Aorta (tissue), 5 donors: ENCODE measurements at regions not wholly inside any gene's neighbourhood (a gene's known extent, or its start where the extent isn't known, plus 50 kb on each side); places are given as distances from the start of the nearest gene placed in this dataset.
"Not testable (repeated sequence)": the region's sequence is repeated elsewhere in the genome, so short reads cannot be mapped to it uniquely, and the experiment has no call there.

Experiments used
- ATAC-seq: fragments of 200-7000 bp; cut with Tn5 transposase; one replicate; pipeline ENCODE4 v1.9.1; 2022; ENCODE audit warnings: moderate library complexity; ENCODE audit not compliant: low FRiP score
- DNase-seq, 2 donors: peaks; one replicate each; pipeline ENCODE4 v3.0.0-alpha.2; 2020
- H3K27ac ChIP-seq, 2 donors: one replicate each; pipeline ENCODE4 v1.5.1; 2013; ENCODE audit warnings: low read length in 2 of 2, mild to moderate bottlenecking in 2 of 2, moderate library complexity in 2 of 2, control low read depth in 1 of 2, inconsistent platforms in 1 of 2, low read depth in 1 of 2
- H3K27me3 ChIP-seq, 2 donors: one replicate each; pipeline ENCODE4 v1.6.1; 2013; ENCODE audit warnings: control low read depth in 1 of 2, low read length in 1 of 2, mild to moderate bottlenecking in 1 of 2, moderate library complexity in 1 of 2; ENCODE audit not compliant: insufficient read depth in 2 of 2, control insufficient read depth in 1 of 2
- H3K36me3 ChIP-seq, 2 donors: one replicate each; pipeline ENCODE4 v1.6.1; 2013; ENCODE audit warnings: control low read depth in 1 of 2, low read length in 1 of 2, mild to moderate bottlenecking in 1 of 2; ENCODE audit not compliant: insufficient read depth in 2 of 2, control insufficient read depth in 1 of 2
- H3K4me1 ChIP-seq, 2 donors: one replicate each; pipeline ENCODE4 v1.6.1; 2013; ENCODE audit warnings: low read length in 2 of 2, control low read depth in 1 of 2, mild to moderate bottlenecking in 1 of 2, moderate library complexity in 1 of 2; ENCODE audit not compliant: insufficient read depth in 2 of 2, control insufficient read depth in 1 of 2
- H3K4me3 ChIP-seq, 2 donors: one replicate each; pipeline ENCODE4 v1.5.1; 2013; ENCODE audit warnings: low read length in 2 of 2, control low read depth in 1 of 2, mild to moderate bottlenecking in 1 of 2
- H3K9me3 ChIP-seq: one replicate; pipeline ENCODE4 v1.6.1; 2013; ENCODE audit warnings: mild to moderate bottlenecking, low read length; ENCODE audit not compliant: control insufficient read depth
- WGBS, 2 donors: extraction: QIAGEN DNeasy Blood & Tissue Kit; methylation state at CpG; one replicate each; pipeline ENCODE4 v1.1.7; 2013; 5-methylcytosine and 5-hydroxymethylcytosine counted together
- intact Hi-C, 2 donors: fragments of 100-400 bp; cut with DNase I; formaldehyde crosslinking; loops; one replicate each; pipeline versions ENCODE4 v1.14.2 to v1.15.0; 2022
- donor health status: healthy with polysubstance abuse.
- donor health status: Bipolar disorder and iron deficiency.
- donor health status: DM: no; HTN: no; CAD: no.
- donor health status: DM: no; HTN: no; CAD: no.
- donor health status: DM: yes; HTN: yes; CAD: no.

DNA sequence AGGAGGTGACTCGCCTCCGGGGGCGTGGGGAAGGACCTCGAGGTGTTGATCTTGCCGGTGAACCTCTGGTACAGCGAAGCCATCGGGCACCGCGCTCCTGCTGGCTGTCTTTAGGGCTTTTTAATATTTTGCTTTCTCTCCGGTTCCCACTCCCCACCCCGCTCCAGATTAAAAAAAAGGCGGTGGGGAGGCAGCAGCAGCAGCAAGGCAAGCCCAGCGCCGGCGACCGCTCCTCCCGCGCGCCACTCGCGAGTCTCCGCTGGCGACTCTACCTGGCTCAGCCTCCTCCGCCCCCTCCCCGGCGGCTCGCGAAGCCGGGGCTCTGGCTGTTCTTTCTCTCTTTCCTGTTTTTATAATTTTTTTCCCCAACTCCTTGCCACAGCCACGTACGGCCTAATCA is 174.0 kb downstream of the ATP6V0E2 start:
- H3K4me3 ChIP-seq, H3K27ac ChIP-seq, intact Hi-C loops, DNase-seq, H3K9me3 ChIP-seq, H3K36me3 ChIP-seq, H3K27me3 ChIP-seq, ATAC-seq, H3K4me1 ChIP-seq: not testable (repeated sequence)
- 1 to 2% methylated on average over 31 of the region's 31 CpGs for WGBS, 2 donors

DNA sequence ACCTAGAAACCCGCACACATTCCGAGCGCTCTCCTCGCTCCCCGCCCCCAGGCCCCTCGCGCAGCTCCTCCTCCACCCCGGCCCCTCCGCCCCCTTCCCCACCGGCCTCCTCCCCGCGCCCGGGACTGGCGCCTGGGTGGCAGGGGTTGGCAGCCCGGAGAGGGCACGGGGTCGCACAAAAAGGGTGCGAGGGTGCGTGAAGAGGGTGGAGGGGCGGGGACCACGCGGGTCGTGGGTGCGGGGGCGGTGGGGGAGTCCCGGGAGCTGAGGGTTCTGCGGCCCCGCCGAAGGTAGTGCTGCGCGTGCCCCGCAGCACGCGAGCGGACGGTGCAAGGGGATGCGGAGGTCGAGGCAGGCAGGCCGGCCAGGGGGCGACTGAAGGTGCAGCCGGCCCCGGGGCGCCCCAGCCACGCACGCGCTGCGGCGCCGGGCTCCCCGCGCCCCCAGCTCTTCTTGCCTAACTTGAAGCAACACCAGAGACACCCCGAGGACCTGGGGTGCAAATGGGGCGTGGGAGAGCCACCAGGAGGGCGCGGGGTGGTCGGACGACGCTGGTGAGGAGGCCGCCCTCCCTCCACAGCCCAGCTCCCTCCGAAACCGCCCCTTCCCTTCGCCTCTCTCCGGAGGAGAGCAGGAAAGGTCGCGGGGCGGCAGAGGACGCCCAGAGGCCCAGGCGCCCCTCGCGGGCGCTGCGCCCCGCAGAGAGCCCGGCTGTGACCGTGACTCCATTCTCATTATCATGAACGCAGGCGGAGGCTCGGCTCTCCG is 174.7 kb downstream of the ATP6V0E2 start:
- H3K27ac ChIP-seq, H3K4me3 ChIP-seq, intact Hi-C loops, DNase-seq, H3K27me3 ChIP-seq, H3K36me3 ChIP-seq, H3K9me3 ChIP-seq, H3K4me1 ChIP-seq: not testable (repeated sequence)
- 1 to 2% methylated on average over 37 to 79 of the region's 79 CpGs for WGBS, 2 donors
- peak; percentile 43 for ATAC-seq

DNA sequence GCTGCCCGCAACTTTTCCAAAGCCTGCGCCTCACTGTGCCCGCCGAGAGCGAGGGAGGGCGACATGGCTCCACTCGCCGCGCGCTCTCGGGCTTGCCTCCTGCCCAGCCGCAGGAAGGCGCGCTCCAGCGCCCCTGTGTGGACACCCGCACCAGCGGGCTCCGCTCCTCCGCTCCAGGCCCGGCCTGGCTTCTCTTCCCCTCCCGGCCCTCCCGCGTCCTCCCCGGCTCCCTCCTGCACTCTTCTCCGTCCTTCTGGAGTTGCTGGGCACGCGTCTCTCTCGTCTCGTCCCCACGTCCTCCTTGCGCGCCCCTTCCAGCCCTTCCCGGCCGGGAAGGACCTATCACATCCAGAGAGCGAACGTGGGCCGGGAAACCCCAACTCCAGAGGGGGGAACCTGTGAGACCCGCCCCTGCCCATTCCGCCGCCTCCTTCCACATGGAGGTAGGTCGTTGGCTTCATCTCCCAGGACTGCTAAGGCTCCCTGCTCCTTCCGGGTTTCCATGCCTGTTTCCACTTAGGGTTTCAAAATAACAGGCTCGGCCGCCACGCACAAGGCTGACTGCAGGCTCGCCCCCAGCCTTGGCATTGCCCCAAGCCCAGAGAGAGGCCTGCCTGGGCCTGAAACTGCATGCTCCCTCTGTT is 175.4 kb downstream of the ATP6V0E2 start:
- H3K4me1 ChIP-seq, H3K9me3 ChIP-seq, H3K27ac ChIP-seq, H3K36me3 ChIP-seq, H3K4me3 ChIP-seq, DNase-seq, intact Hi-C loops, H3K27me3 ChIP-seq: not testable (repeated sequence)
- ATAC-seq, result peak; percentile 54
- 2% methylated on average over 25 to 32 of the region's 46 CpGs for WGBS, 2 donors

DNA sequence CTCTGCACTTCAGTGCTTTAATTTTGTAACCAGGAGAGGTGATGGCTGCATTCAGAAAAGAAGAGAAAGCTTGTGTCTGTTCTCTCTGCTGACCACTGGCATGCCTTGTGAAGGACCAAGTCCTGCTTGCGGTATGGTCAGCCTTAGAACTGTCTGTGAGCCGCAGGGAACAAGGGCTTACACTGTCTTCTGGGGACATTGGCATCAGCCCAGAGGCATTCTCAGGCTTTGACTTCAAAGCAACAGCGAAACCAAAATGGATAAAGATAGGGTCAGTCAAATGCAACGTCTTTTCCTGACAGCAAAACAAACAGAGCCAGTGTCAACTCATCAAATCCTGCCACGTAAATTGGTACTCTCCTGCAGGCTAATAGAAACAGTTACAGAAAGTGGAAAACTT is 179.6 kb downstream of the ATP6V0E2 start:
- H3K27me3 ChIP-seq, H3K4me1 ChIP-seq, ATAC-seq, intact Hi-C loops, H3K9me3 ChIP-seq, H3K36me3 ChIP-seq, H3K4me3 ChIP-seq, H3K27ac ChIP-seq, DNase-seq: not testable (repeated sequence)
- 37 to 60% methylated on average over 5 of the region's 5 CpGs for WGBS, 2 donors

DNA sequence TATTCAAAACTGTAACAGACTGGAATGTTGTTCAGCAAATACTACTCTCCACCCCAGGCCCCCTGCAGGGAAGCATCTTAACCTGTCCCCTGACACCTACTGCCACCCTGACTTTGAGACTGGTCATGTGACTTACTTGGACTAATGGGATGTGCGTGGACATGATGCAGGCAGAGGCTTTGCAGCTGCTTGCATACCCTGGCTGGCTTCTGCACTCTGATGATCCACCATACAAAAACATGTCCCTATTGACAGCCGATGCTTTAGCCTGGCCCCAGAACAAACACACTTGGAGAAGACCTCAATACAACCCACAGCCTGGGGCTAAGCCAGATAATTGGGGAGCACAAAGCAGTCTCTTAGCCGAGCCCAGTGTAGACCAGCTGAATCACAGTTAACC is 180.5 kb downstream of the ATP6V0E2 start:
- H3K4me1 ChIP-seq, H3K36me3 ChIP-seq, intact Hi-C loops, ATAC-seq, H3K4me3 ChIP-seq, H3K27me3 ChIP-seq, DNase-seq, H3K27ac ChIP-seq, H3K9me3 ChIP-seq: not testable (repeated sequence)
- 70 to 72% methylated on average over 3 of the region's 3 CpGs for WGBS, 2 donors

DNA sequence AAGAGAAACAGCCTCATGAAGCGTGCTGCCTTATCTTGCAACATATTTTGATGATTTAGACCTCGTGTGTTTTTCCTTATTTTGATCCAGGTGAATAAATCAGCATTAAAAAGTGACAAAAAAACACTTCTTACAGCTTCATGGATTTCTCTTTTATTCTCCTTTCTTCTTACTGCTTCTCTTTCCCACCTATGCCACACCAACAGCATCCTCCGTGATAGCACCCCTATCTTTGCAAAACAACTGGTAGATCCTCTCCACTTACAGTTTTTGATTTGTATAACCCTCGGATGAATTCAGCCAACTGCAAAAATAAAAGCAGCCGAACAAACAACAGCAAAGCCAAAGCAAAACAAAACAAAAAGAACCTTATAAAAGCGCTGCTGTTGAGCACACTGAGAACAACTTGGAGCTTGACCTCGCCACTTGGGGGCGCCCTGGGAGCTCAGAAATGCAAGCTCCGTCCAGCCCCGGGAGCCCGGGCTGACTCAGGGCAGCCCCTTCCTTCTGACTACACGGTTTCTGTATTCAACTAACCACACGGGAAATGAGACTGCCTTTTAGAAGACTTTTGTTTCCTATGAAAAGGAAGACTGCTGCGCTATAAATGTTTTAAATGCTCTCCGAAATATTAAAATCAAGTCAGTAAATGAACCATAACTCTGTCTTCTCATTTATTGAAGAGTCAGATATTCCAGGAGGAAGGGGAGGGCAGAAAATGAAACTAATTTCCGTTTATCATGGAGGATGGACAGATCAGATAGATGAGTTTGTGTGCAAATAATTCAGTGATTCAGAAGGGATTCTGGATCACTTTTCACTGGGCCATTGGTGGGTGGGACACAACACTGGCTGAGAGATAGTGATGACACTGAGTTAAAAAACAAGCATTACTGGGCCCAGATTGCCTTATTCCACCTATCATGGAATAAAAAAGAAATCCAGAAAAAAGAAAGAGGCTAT is 186.8 kb downstream of the ATP6V0E2 start:
- H3K4me3 ChIP-seq, H3K9me3 ChIP-seq, H3K27me3 ChIP-seq, H3K27ac ChIP-seq, H3K36me3 ChIP-seq, H3K4me1 ChIP-seq, intact Hi-C loops: not testable (repeated sequence)
- ATAC-seq (peak; percentile 81), DNase-seq (peak; percentile 88 to 89)
- WGBS, 2 donors, result 17 to 18% methylated on average over 10 of the region's 16 CpGs

DNA sequence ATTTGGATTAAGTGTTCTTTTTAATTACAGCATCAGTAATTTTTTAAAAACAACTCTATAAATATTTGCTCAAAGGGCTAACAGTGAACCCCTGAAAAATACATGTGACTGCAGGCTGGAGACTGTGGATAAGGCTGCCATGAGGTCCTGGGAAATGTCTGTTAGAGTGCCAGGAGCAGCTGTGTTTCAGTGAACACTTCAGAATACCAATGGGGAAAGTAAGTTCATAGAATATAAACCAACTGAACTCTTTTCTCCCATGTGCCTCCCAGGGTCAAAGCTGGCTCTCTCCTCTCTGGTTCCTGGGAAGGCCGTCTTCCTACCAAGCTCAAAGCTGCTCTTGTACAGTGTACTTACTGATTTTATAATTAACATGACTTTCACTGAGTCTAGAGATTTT is 189.4 kb downstream of the ATP6V0E2 start:
- intact Hi-C loops, H3K27me3 ChIP-seq, ATAC-seq, H3K4me1 ChIP-seq, H3K4me3 ChIP-seq, H3K9me3 ChIP-seq, DNase-seq, H3K27ac ChIP-seq, H3K36me3 ChIP-seq: not testable (repeated sequence)
- 62 to 71% methylated on average over 1 of the region's 1 CpG for WGBS, 2 donors

DNA sequence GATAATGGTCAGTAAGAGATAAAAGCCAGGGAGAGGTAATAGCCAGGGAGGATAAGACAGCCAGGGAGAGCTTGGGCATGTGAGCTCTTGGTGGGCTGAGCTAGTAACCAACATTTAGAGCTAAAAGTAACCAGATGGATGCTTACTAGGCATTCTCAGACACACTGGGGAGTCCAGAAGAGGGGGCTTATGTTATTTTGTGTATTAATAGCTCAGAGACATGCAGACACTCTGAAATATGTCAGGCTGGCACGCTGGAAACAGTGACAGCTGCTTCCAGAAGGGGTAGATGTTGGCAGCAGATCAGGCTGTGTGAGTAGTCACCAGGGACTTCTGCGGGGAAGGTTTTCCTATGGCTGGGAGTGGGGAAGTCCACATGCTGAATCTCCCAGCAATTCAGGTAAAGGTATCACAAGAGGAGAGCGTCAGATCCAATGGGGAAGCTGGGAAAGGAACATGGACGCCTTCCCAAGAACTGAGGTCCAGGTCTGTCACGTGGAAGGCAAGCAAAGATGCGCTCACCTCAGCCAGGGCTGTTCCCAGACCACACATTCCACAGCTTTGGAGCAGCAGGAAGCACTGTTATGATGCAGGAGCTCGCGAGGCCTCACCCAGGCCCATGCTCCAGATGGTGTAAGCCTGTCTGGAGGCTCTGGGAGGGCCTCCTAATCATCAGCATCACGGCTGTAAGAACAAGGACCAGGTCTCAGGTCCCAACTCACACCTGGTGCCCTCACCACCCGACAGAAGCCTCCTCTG is 196.0 kb downstream of the ATP6V0E2 start:
- H3K4me1 ChIP-seq, H3K27ac ChIP-seq, DNase-seq, intact Hi-C loops, H3K36me3 ChIP-seq, H3K4me3 ChIP-seq, H3K9me3 ChIP-seq, ATAC-seq, H3K27me3 ChIP-seq: not testable (repeated sequence)
- WGBS, 2 donors, result 39 to 42% methylated on average over 9 to 10 of the region's 10 CpGs
